DOHH2 (cell line): ENCODE measurements at regions not wholly inside any gene's neighbourhood (a gene's known extent, or its start where the extent isn't known, plus 50 kb on each side); places are given as distances from the start of the nearest gene placed in this dataset.

Experiments used
- EZH2phosphoT487 ChIP-seq: fragments of 200-600 bp; sonication (generic); IDR thresholded peaks from 2 replicates; pipeline ENCODE4 v1.6.1; 2017; ENCODE audit warnings: borderline replicate concordance, mild to moderate bottlenecking, antibody characterized with exemption, low read length, moderate library complexity, mixed read lengths
- TF ChIP-seq, protein P1 (sequence below): fragments of 200-600 bp; sonication (generic); IDR thresholded peaks from one replicate; pipeline ENCODE4 v1.5.1; 2014; ENCODE audit warnings: antibody characterized with exemption, mild to moderate bottlenecking, low read depth, low read length; ENCODE audit not compliant: poor library complexity, severe bottlenecking

DNA sequence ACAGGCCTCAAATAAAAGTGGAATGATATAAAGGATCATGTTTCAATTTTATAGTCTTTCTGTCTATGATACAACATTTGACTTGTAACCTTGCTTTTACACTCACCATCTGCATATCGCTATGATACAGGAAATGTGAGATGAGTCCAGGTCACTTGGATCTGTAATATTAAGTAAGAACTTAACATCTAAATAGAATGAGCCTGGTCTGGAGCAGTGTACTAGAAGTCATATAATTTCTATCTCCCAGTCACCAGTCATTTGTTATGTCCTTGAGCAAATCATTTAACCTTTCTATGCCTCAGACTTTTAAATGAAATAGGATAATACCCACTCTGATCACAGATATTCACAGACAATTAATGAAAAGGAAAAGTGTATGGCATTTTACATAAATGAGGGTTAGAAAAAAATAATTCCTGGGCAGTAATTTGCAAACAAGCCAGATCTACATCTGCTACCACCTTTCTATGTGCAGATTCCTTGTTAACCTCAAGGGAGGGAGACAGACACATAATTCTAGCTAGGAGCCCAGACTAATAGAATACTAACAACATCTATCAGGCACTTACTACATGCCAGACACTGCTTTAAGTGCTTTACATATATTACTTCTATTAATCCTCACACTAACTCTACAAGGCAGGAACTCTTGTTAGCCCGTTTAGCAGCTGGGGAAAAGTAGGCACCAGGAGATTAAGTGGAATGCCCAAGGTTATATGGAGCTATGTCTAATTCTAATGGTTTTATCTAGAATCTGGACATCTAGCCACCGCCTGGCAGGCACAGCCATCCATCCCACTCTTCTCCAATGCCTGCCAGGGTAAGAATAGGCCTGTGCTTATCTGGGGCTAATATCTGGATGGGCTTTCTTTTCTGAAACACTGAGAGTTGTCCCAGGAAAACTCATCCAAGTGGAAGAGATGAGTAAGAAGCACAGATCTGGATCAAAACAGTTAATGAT lies 313.6 kb upstream of the CDH20 start:
- TF ChIP-seq, protein P1, sequence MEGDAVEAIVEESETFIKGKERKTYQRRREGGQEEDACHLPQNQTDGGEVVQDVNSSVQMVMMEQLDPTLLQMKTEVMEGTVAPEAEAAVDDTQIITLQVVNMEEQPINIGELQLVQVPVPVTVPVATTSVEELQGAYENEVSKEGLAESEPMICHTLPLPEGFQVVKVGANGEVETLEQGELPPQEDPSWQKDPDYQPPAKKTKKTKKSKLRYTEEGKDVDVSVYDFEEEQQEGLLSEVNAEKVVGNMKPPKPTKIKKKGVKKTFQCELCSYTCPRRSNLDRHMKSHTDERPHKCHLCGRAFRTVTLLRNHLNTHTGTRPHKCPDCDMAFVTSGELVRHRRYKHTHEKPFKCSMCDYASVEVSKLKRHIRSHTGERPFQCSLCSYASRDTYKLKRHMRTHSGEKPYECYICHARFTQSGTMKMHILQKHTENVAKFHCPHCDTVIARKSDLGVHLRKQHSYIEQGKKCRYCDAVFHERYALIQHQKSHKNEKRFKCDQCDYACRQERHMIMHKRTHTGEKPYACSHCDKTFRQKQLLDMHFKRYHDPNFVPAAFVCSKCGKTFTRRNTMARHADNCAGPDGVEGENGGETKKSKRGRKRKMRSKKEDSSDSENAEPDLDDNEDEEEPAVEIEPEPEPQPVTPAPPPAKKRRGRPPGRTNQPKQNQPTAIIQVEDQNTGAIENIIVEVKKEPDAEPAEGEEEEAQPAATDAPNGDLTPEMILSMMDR = no peak
- TF ChIP-seq EZH2phosphoT487 = no peak
